Fibroblast of the aortic adventitia (primary cell): ENCODE measurements at regions not wholly inside any gene's neighbourhood (a gene's known extent, or its start where the extent isn't known, plus 50 kb on each side); places are given as distances from the start of the nearest gene placed in this dataset.
"Not testable (repeated sequence)": the region's sequence is repeated elsewhere in the genome, so short reads cannot be mapped to it uniquely, and the experiment has no call there.

Source experiments
- DNase-seq: peaks from one replicate; pipeline ENCODE4 v3.0.0-alpha.2; 2010; ENCODE audit warnings: low read depth
- H3K4me3 ChIP-seq: 2 replicates; pipeline ENCODE4 v1.5.1; 2011; ENCODE audit warnings: low read depth, mild to moderate bottlenecking, control low read depth, low read length, moderate library complexity
- TF ChIP-seq, protein P1 (sequence below): IDR thresholded peaks from 2 replicates; pipeline ENCODE4 v1.5.1; 2011; ENCODE audit warnings: mild to moderate bottlenecking, low read length, control low read depth, inconsistent platforms; ENCODE audit not compliant: insufficient read depth

DNA sequence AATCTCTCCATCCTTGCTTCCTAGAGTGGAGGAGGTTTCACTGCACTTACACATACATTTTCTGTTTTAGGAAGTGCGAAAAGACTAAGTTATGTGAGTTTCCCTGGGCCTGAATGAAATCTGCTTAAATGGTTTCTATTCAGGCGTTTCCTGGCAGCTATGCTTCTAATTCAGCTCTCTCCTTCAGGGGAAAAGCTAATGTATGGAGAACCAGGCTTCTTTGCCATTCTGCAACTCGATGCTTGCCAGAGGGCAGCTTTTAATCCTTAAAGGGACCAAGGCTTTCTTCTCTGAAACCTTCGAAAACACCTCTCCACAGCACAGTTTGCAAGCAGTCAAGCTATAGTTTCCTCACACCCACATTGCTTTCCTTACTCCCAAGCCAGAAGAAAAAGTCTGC lies 89.5 kb upstream of the ARX start:
- TF ChIP-seq, protein P1, sequence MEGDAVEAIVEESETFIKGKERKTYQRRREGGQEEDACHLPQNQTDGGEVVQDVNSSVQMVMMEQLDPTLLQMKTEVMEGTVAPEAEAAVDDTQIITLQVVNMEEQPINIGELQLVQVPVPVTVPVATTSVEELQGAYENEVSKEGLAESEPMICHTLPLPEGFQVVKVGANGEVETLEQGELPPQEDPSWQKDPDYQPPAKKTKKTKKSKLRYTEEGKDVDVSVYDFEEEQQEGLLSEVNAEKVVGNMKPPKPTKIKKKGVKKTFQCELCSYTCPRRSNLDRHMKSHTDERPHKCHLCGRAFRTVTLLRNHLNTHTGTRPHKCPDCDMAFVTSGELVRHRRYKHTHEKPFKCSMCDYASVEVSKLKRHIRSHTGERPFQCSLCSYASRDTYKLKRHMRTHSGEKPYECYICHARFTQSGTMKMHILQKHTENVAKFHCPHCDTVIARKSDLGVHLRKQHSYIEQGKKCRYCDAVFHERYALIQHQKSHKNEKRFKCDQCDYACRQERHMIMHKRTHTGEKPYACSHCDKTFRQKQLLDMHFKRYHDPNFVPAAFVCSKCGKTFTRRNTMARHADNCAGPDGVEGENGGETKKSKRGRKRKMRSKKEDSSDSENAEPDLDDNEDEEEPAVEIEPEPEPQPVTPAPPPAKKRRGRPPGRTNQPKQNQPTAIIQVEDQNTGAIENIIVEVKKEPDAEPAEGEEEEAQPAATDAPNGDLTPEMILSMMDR: no peak
- no peak overlapping the region for H3K4me3 ChIP-seq
- no peak for DNase-seq

DNA sequence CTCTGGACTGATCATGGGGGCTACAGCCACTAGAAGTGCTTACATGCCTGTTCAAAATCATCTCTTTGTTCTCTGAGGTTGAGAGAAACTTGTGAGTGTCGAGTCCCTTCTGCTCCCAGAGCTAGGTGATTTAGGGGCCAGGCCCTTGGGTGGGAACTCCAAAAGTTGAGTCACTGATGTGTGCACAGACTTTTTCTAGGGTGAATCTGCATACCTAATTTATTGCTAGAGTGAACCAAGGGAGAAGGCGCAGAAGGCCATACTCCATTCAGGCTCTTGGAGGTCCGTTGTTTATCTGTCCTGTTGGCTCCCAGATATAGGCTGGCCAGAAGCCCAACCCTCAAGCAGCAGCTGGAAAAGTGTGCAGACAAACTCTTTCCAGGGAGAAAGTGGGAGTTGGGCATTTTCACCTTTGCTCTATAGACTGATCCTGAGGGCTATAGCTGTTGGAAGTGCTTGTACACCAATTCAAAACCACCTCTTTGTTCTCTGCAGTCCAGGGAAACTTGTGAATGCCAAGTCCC lies 80.8 kb upstream of the ARX start:
- TF ChIP-seq, protein P1: no peak
- DNase-seq: no peak
- no peak overlapping the region for H3K4me3 ChIP-seq

DNA sequence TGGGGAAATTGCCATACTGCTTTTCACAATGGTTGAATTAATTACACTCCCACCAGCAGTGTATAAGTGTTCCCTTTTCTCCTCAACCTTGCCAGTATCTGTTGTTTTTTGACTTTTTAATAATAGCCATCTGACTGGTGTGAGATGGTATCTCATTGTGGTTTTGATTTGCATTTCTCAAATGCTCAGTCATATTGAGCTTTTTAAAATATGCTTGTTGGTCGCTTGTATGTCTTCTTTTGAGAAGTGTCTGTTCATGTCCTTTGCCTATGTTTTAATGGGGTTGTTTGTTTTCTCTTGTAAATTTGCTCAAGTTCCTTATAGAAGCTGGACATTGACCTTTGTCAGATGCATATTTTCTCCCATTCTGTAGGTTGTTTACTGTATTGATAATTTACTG lies 75.4 kb upstream of the ARX start:
- H3K4me3 ChIP-seq, DNase-seq: not testable (repeated sequence)

DNA sequence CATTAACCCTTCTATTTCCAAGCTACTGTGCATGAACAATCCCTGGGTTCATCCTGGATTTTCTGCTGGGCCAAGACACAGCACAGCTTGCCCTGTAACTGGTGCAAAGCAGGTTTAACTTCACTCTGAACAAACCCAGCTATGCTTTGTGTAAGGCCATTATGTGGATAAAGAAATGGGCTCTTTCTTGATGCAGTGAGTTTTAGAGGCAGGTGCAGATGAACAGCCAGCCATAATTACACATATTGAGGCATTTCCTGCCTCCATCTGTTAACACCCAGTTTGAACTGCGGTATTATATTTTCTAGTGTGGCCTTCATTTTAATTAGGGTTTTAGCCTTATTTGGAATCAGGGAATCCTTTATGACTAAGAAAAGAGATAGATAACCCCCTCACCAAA lies 68.7 kb upstream of the ARX start:
- TF ChIP-seq, protein P1: no peak
- DNase-seq: no peak

DNA sequence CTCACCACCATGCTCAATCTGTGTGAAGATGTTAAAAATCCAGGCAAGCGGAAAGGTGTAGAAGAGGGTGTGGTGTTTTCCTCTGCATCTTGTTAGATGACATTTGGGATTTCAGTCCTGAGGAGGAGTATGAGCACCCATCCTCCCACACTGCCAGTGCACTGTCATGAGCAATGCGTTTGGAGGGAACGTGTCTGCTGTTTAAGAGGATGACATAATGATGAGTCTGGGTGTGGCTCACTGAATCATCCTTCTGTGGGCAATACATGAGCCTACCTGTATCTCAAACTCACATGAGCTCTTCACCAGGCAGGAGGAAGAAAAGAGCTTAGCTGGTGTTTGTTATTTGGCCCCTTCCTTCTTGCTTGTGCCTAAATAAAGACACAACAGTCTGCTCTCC lies 67.9 kb upstream of the ARX start:
- no peak overlapping the region for H3K4me3 ChIP-seq
- TF ChIP-seq, protein P1: no peak
- DNase-seq: no peak

More for the DNA sequence above, 68.7 kb upstream of the ARX start:
- H3K4me3 ChIP-seq: no peak overlapping the region

DNA sequence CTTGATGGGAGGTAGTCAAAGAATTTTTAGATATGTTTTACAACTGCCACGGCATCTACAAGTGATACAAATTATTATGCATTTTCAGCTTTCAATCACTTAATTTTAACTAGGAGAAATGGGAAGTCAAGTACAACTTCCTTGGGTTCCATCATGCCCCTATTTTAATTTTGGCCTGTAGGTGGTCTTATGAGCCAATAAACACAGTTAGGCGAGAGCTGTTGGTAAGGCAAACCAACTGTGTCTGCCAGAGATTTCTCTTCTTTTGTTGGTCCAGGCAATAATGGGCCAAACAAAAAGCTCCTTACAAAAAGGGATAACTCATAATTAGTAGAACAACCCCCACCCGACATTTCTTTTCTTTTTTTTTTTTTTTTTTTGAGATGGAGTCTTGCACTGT lies 63.3 kb upstream of the ARX start:
- TF ChIP-seq, protein P1: no peak
- DNase-seq: no peak
- no peak overlapping the region for H3K4me3 ChIP-seq

DNA sequence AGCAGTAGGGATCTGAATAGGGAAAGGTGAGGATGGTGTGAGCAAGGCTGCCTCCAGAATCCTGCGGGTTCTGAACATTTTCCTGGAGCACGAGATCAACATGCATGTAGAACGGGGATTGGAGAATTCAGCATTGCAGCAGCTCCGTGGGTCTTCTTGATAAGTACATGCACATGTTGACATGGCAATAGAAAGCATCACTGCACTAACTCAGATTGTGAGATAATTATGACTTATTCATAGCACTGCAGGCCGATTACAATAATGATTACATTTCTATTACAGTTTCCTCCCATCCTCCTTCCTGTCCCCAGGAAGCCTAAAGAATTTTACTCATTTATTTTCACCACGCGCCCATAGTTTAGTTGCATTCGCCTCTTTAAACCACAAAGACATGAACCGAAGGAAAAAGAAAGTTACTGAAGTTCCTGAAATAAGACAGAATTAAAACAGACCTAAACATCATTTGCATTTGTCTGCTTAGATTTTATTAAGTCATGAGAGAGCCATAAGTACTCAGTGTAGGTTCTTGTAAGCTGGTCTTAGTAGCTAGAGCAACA lies 61.3 kb upstream of the ARX start:
- H3K4me3 ChIP-seq: no peak overlapping the region
- TF ChIP-seq, protein P1: no peak
- no peak for DNase-seq
